ENCODE measurements at regions not wholly inside any gene's neighbourhood (a gene's known extent, or its start where the extent isn't known, plus 50 kb on each side); places are given as distances from the start of the nearest gene placed in this dataset.

GRCh38 chr2:11919953-11920352 lies 173.5 kb downstream of the LPIN1 start:
- Histone ChIP-seq H3K27me3 (ENCODE audit: control insufficient read depth in 2 of 2, insufficient read depth in 2 of 2, low read length in 2 of 2) (no peaks in the 10 kb centered on the region), H2AFZ (ENCODE audit: low read depth, low read length) (no peak overlapping the region), H3K79me2 (ENCODE audit: control insufficient read depth, insufficient read depth, low read length) (no peaks in the 10 kb centered on the region), H3K36me3 (ENCODE audit: control insufficient read depth in 2 of 2, extremely low read depth in 1 of 2, insufficient read depth in 2 of 2, low read length in 2 of 2) (no peaks in the 10 kb centered on the region), H3K4me3 (replicated peaks in 1 of 3; ENCODE audit: insufficient read depth in 1 of 3, low read depth in 1 of 3, low read length in 3 of 3) (no peak overlapping the region), H3K27ac (ENCODE audit: insufficient read depth, low read depth, low read length) (no peak overlapping the region), H3K4me1 (ENCODE audit: control insufficient read depth, extremely low read depth, insufficient read depth, low read length) (no peaks in the 10 kb centered on the region), H3K9me3 (replicated peaks; ENCODE audit: control insufficient read depth, insufficient read depth, low read length) (no peaks in the 10 kb centered on the region), H4K20me1 (replicated peaks; ENCODE audit: control insufficient read depth, extremely low read depth, insufficient read depth, low read length) (no peaks in the 10 kb centered on the region), H3K4me2 (ENCODE audit: insufficient read depth, low read length) (no peak overlapping the region), H3K9ac (replicated peaks; ENCODE audit: extremely low read depth, insufficient read depth, low read length) (no peak overlapping the region), H3K9me1 (replicated peaks; ENCODE audit: control insufficient read depth, extremely low read depth, insufficient read depth, low read length) (no peaks in the 10 kb centered on the region)
- no peak for TF ChIP-seq POLR2AphosphoS5 (IDR thresholded peaks at IDR 0.05; ENCODE audit: insufficient read depth, low read depth, low read length)
- no peak for TF ChIP-seq EZH2 (IDR thresholded peaks at IDR 0.05; ENCODE audit: borderline replicate concordance, low read depth, low read length, severe bottlenecking)
- TF ChIP-seq JUN (IDR thresholded peaks at IDR 0.05; ENCODE audit: borderline replicate concordance, insufficient read depth, insufficient read length, low read depth): no peak
- TF ChIP-seq MAX (IDR thresholded peaks at IDR 0.05; ENCODE audit: insufficient read depth, insufficient read length): no peak
- no peak for TF ChIP-seq GATA2 (IDR thresholded peaks at IDR 0.05; ENCODE audit: insufficient read depth, insufficient read length, low read depth, low read length)
- no peak for TF ChIP-seq POLR2A (IDR thresholded peaks at IDR 0.05; ENCODE audit: low read depth, low read length)
- no peak for TF ChIP-seq FOS (IDR thresholded peaks at IDR 0.05; ENCODE audit: borderline replicate concordance, insufficient read depth, low read length)
- TF ChIP-seq MYC (IDR thresholded peaks at IDR 0.05; ENCODE audit: low read depth, low read length): no peak
- no peak for TF ChIP-seq CTCF (IDR thresholded peaks at IDR 0.05; ENCODE audit: extremely low read depth in 1 of 2, insufficient read depth in 1 of 2, low read depth in 1 of 2, low read length in 2 of 2)
- no peak for FAIRE-seq
- intact Hi-C loops (cut with micrococcal nuclease) (no loop called here), dilution Hi-C loops (cut with MboI; ENCODE audit: extremely low pct_ligation_motif_present, low sequenced_read_pairs) (no loop called here)
- no peak for DNase-seq (ENCODE audit: low read depth, low spot score)
- ChIA-PET CTCF (no interaction called here), POLR2A (no interaction called here)
- BruUV-seq (replicated peaks): no TSS peak

Data from endothelial cell of umbilical vein (primary cell).